ENCODE measurements at regions not wholly inside any gene's neighbourhood (a gene's known extent, or its start where the extent isn't known, plus 50 kb on each side); places are given as distances from the start of the nearest gene placed in this dataset.

- Histone ChIP-seq H3K9me3 (peaks cover 0 to 6% of the 10 kb centered on the region in 2 donors), H3K4me1 (no peaks in the 10 kb centered on the region), H3K4me3 (no peak overlapping the region), H3K36me3 (no peaks in the 10 kb centered on the region), H3K27me3 (no peaks in the 10 kb centered on the region), H3K27ac (no peak overlapping the region)
- no peak for TF ChIP-seq CTCF (IDR thresholded peaks at IDR 0.05)
- no peak for DNase-seq (ENCODE audit: low spot score)
Observed at GRCh38 chr11:122392508-122392907, 263.0 kb upstream of the UBASH3B start.

GRCh38 chr11:122391049-122391448, 264.5 kb upstream of the UBASH3B start:
- Histone ChIP-seq H3K27me3 (no peaks in the 10 kb centered on the region), H3K36me3 (no peaks in the 10 kb centered on the region), H3K9me3 (peaks cover 0 to 6% of the 10 kb centered on the region in 2 donors), H3K4me1 (no peaks in the 10 kb centered on the region), H3K4me3 (no peak overlapping the region), H3K27ac (no peak overlapping the region)
- no peak for TF ChIP-seq CTCF (IDR thresholded peaks at IDR 0.05)
- no peak for DNase-seq (ENCODE audit: low spot score)

- H3K27me3 ChIP-seq = no peaks in the 10 kb centered on the region
- no peaks in the 10 kb centered on the region for H3K36me3 ChIP-seq
- no peaks in the 10 kb centered on the region for H3K4me1 ChIP-seq
- no peak for DNase-seq (ENCODE audit: low spot score)
- H3K27ac ChIP-seq = no peak overlapping the region
- no peak overlapping the region for H3K4me3 ChIP-seq
- H3K9me3 ChIP-seq = peaks cover 0 to 12% of the 10 kb centered on the region in 2 donors
- TF ChIP-seq CTCF (IDR thresholded peaks at IDR 0.05) = no peak
Observed at GRCh38 chr11:122383186-122383585, 267.2 kb upstream of the BLID start.

- H3K36me3 ChIP-seq = no peaks in the 10 kb centered on the region
- no peaks in the 10 kb centered on the region for H3K4me1 ChIP-seq
- no peaks in the 10 kb centered on the region for H3K27me3 ChIP-seq
- peaks cover 0 to 12% of the 10 kb centered on the region in 2 donors for H3K9me3 ChIP-seq
- H3K27ac ChIP-seq = no peak overlapping the region
- DNase-seq (ENCODE audit: low spot score) = no peak
- no peak for TF ChIP-seq CTCF (IDR thresholded peaks at IDR 0.05)
- no peak overlapping the region for H3K4me3 ChIP-seq
Observed at GRCh38 chr11:122375687-122376399, 259.8 kb upstream of the BLID start.

GRCh38 chr11:122368796-122369195, 252.8 kb upstream of the BLID start:
- Histone ChIP-seq H3K27me3 (no peaks in the 10 kb centered on the region), H3K27ac (peak overlapping the region in 1 of 2 donors; percentile 44), H3K9me3 (no peaks in the 10 kb centered on the region), H3K36me3 (no peaks in the 10 kb centered on the region), H3K4me1 (peaks cover 0 to 31% of the 10 kb centered on the region in 2 donors), H3K4me3 (no peak overlapping the region)
- no peak for TF ChIP-seq CTCF (IDR thresholded peaks at IDR 0.05)
- DNase-seq (ENCODE audit: low spot score) = no peak

- DNase-seq (ENCODE audit: low spot score) = no peak
- Histone ChIP-seq H3K4me1 (peaks cover 0 to 31% of the 10 kb centered on the region in 2 donors), H3K4me3 (peak overlapping the region in 1 of 2 donors; percentile 3), H3K36me3 (no peaks in the 10 kb centered on the region), H3K27ac (peak overlapping the region; percentile 44 to 57), H3K27me3 (no peaks in the 10 kb centered on the region), H3K9me3 (no peaks in the 10 kb centered on the region)
- TF ChIP-seq CTCF (IDR thresholded peaks at IDR 0.05) = no peak
Observed at GRCh38 chr11:122367809-122368231, 251.8 kb upstream of the BLID start.
